GM19328 (cell line): ENCODE measurements at regions not wholly inside any gene's neighbourhood (a gene's known extent, or its start where the extent isn't known, plus 50 kb on each side); places are given as distances from the start of the nearest gene placed in this dataset.

ENCODE experiments used
- ATAC-seq: cut with Tn5 transposase; IDR thresholded peaks from one replicate; pipeline ENCODE4 v1.9.1; 2021; ENCODE audit warnings: mild to moderate bottlenecking, moderate library complexity; ENCODE audit not compliant: unreplicated experiment

DNA sequence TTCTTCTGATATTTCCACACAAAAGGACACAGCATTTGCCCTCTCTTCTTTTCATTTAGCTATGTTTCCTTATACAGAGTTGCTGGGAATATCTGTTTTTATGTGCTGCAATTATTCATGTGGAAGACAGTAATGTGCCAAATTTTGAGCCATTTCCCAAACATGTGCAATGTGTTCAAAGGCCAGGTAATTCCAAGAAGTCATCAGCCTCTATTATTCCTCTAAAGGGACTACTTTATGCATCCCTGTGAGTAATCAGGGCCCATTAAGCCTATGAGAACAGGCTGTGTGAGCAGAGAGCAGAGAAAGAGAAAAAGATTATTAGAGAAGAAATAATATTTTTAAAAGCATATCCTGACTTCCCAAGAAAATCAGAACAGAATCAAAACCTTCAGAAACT lies 107.6 kb upstream of the OSR1 start:
- no peak for ATAC-seq

DNA sequence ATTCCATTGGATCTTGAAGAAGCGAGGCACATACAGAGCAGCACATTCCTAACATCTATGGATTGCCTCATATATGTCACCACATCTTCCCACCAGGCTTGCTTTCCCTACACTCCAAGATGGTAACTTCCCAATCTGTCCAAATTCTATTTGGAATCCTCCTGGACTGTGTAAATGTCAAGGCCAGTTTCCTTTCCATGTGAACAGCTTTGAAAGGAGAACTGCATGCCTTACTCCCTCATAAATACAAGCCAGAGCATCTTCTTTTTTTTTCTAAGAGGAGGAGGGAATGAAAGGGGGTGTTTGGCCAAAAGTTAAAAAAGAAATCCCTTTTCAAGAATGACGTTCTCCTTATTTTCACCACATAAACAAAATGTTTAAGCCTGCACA lies 103.8 kb upstream of the OSR1 start:
- ATAC-seq = no peak

DNA sequence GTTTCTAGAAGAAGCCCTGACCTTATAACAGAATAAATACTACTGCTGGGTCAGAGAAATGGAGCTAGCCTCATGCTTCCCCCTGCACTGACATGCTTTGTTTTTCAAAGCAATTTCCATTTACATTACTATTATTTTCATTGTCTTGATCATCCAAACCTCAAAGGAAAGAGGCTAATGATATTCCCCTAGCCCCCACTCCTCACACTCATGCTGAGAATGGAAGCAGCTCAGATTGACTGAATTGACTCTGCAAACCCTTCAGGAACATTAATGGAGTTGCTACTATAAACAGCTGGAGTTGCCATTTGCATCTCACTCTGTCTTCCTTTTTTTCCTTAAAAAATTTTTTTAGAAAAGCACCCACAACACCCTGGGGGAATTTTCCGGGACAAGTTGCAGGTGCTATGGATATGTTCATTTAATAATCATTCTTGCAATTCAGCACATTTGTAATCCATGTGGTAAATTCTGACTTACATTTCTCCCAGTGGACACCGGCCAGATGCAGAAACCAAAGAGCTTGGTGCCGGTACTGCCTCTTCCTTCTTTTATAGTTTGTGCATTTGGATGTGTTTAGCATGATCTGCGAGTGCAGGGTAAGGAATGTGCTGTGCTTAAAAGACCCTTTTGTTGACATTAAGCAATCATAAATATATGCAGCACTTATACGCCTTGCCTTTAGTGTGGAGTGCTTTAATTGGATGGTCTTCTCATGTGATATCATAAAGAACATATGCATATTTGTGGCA lies 103.3 kb upstream of the OSR1 start:
- no peak for ATAC-seq

DNA sequence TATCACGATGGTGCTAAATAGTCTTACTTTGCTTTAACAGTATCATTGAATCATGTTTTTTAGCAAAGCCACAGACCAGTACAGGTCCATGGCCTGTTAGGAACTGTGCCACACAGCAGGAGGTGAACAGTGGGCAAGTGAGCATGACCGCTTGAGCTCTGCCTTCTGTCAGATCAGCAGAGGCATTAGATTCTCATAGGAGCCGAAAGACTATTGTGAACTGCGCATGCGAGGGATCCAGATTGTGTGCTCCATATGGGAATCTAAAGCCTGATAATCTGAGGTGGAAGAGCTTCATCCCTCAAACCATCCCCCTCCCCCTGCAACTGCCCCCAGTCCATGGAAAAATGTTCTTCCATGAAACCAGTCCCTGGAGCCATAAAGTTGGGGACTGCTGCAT lies 102.3 kb upstream of the OSR1 start:
- ATAC-seq = no peak

DNA sequence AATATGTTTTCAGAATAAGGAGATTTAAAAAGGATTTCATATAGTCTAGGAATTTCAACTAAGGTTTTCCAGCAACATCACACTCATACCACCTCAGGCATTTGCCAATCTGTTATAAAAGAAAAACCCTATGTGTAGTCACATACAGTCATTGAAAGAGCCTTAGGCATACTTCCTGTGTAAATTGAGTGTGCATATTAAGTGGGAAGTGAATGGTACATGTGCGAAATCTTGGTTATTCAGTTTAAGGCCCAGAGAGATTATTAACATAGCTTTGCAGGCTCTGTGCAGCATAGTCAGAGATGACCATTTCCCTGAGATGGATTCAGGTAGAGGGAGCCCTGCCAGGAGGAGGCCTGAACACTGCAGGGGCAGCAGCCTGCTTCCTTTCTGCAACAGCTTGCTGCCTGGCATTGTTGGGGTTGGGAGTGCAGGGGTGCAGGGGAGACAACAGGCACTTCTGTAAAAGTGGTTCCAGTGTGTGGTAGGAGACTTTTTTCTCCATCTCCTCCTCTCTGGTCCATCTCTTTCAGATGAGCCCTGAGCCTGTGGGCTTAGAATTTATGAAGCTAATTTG lies 100.1 kb upstream of the OSR1 start:
- no peak for ATAC-seq

DNA sequence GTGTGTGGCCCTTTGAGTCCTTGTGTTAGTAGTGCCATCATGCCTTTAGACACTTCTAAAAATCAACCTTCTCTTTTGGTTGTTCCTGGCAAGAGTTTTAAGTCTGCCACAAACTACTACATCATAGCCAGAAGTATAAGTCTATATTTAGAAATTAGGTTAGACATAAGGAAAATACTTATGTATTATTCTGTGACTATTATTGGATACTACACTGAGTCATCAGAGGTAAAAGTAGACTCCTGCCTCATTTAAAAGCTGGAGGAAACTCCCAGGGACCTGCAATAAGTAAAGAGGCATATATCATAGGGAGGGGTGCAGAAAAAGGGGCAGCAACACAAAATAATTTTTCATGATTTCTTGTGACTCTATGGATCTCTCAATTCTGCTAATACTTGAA lies 99.4 kb upstream of the OSR1 start:
- no peak for ATAC-seq

DNA sequence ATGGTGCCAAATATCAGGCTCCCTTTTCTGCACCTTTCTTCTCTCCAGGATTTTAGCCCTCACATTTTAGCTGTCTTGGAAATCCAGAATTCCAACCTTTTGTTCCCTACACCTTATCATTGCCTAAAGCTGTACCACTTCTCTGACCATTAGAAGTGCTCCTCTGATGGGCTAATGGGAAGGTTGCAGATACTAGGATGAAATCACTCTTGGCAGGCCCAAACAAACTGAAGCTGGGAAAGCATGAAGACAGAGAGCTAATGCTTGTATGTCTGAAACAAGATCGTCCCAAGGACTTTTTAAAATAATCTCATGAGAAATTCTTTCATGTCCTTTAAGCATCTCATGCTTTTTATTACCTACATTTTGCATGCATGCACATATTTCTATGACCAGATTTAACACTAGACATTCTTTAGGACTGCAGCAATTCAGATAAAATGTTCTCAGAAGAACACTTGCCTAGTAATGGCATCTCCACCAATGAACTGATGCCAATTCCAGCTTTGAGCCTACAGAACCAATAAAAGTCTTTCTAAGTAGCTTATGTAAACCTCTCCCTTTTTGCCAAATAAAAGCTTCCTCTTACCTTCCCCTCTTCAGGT lies 98.4 kb upstream of the OSR1 start:
- ATAC-seq = no peak

DNA sequence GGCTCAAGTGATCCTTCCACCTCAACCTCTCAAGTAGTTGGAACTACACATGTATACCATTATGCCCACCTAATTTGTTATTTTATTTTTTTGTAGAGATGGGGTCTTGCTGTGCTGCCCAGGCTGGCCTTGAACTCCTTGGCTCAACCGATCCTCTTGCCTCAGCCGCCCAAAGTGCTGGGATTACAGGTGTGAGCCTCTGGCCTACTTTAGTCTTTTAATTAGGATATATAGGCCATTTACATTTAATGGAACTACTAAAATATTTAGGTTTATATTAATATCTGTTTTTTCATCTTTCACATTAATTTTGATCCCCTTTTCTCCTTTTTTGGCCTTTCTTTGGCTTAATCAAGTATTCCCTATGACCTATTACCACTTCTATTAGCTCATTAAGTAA lies 95.7 kb upstream of the OSR1 start:
- no peak for ATAC-seq

DNA sequence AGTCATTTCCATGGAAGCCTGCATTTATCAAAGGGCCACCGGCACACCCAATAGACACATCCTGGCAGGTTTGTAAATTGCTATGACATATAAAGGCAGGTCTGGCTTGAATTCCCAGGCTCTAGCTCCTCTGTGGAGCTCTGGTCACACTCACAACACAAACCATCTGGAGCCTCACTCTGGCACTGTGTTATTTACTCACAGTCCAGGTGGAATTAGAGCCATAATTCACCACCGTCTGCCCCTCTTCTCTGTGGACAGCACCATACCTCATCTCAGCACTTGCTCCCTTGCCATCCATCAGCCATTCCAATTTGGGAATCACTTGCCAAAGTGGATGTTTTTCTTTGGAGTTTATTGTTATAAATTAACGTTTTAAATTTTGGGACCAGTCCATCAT lies 84.3 kb upstream of the OSR1 start:
- ATAC-seq = no peak

DNA sequence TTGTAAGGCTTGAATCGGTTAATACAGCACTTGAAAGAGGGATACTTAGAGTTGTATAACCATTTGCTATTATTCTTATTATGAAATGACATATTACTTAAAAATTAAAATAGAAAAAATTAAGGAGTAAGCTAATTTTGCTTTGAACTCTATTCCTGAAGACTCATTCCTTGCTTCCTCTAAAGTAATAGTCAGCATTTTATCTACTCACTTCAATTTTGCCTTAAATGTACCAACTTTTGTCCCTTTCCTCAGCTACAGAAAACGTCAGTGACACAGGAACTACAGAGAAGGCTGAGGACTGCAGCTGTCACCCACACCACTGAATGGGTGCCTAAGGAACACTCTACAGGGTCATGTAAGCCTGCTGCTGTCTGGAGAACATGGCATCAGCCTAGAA lies 80.7 kb upstream of the OSR1 start:
- ATAC-seq = no peak

DNA sequence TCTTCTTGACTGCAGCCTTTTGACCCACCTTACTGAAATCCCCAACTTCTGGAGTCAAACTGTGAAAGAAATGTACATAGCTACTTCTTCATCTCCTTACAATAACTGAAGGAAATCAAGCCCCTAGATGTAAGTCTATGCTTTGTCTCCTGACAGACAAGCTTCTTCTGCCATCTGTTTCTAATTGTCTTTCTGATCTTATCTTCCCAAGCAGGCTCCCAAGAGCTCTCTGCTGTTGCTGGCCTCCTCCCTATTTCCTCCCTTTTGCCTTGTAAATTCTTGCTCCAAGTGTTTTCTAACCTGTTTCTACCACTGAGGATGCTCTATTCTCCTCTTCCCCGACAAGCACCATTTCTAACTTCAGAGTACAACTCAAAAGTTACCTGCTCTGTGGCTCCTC lies 77.4 kb upstream of the OSR1 start:
- no peak for ATAC-seq

DNA sequence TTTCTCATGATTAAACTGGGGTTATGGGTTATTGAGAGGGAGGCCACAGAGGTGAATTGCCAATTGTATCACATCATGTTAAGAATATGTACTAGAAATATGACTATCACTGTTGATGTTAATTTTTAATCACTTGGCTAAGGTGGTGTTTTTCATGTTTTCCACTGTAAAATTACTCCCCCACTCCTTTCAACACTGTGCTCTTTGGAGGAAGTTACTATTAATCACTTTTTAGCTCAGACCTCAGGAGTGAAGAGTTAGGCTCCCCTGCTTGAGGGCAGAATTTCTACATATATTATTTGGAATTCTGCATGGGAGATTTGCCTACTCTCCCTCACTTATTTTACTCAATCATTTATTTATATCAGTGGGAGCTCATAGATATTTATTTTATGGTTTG lies 76.0 kb upstream of the OSR1 start:
- no peak for ATAC-seq

DNA sequence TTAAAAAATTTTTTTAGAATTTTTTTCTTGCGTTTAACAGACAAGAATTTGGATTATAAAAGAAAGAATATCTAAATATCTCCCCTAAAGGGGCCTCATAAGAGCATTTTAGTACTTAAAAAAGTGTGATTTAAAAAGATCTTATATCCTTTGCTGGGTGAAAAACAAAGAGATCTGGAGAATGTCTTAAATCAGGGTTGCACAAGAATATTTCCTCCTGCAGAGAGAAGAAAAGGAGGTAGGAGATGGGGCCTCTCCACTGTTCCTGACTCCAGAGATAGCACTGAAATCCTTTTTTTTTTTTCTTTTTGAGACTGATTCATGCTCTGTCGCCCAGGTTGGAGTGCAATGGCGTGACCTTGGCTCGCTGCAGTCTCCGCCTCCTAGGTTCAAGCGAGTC lies 68.5 kb upstream of the OSR1 start:
- ATAC-seq = no peak

DNA sequence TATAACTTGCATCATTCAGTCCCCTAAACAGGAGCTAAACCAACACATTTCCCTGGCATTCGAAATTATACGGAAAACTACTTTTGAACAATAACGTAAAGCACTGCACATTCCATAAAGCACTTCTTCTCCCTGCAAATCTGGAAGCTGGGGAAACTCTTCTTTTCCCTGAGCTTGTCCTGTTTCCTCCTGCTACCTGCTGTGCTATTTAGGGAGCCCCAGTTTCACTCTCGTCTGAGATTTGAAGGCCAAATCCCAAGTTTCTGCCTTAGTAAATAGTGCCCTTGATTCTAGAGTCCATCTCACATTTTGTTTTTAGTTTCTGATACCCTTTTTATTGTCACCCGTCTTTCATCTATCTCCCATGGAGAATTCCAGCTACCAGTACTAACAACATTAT lies 67.7 kb upstream of the OSR1 start:
- ATAC-seq = no peak

DNA sequence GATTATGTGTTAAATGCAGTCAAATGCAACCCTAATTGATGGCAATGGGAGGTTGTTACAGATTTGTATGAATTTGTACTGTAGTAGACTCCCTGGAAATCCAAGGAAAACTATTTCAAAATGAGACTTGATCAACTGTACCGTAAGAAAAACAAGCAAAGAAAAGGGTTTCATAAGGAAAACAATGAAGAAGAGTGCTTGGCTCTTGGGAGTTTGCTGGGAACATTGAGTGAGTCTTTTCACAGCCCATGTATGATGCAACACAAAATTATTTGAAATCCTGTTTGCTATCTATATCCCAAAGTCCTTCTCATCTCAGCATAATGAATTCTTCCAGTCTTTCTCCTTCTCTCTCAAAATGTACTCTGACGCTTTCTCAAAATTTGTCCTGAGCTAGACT lies 67.0 kb upstream of the OSR1 start:
- ATAC-seq = no peak

DNA sequence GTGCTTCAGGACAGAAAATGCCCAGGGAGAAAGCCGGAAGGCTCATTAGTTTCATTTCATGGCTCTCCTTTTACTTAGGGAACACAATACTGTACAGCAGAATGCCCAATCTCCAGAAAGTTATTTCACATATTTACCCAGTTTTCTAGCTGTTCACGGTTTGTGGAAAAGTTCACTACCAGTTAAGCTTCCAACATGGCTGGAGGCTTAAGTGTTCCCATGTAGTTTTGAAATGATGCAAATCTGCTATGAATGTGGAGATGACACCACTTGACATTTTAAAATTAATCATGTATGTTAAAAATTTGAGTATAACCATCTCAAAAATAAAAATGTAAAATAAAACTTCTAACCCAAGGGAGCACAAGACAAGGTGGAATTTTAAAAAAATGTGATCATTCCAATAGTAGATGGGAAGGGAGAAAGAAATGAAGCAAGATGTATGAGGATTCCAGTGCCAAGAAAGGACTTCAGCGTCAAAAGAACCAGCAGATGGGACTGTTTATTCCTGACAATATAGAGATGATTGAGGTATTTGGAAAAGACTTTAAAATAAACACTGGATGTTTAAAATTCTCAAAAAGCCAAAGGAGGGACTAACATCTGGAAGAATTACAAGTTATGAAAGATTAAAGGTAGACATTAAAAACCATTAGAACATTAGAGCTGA lies 60.9 kb upstream of the OSR1 start:
- no peak for ATAC-seq

DNA sequence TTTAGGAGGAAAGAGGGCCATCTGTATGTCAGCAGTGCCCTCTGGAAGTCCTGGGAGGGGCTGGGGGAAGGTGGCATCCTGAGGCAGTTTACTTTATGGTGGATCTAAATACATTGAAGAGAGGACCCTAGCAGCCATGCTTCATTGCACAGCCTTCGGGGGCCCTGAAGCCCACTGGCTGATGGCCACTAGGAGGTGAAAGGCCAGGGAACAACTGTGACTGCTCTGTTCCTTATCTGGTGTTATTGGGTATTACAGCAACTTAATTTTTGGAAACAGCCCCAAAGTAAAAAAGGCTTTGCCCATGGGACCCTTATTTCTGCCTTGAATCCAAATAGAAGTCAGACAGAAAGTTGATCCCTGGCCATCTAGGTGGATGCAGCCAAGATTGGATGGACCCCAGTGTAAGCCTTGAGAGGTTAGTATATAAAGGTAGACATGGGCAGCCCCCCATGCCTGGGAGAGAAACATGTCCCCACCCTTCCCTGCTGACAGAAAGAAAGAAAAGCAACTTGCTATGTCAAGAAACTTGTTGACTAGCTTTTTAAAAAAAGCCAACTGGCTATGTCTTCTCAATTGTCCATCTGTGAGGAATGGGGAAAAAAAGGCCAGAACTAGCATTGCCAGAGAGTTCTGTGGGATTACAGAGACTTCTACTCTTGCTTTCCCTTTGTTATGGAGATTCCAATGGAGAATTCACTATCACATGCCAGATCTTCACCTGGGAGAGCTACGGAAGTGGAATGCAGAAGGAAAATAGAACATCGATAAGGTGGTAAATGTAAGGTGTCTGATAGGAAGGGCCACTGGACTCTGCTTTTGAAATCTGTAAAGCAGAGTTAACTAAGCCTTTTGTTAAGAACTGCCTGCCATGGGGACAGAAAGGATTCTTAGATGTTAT lies 58.6 kb upstream of the OSR1 start:
- no peak for ATAC-seq

DNA sequence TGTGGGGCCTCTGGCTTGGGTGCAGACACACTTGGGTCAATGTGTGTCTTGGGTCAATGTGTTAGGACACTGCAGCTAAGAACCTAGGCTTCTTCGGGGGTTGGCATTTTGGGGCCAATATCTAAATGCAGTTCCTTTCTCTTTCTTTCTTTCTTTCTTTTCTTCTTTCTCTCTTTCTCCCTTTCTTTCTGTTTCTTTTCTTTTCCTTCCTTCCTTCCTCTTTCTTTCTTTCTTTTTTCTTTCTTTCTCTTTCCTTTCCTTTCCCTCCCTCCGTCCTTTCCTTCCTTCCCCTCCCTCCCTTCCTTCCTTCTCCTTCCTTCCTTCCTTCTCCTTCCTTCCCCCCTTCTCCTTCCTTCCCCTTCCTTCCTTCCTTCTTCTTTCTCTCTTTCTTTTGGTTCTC lies 57.7 kb upstream of the OSR1 start:
- ATAC-seq = no peak

DNA sequence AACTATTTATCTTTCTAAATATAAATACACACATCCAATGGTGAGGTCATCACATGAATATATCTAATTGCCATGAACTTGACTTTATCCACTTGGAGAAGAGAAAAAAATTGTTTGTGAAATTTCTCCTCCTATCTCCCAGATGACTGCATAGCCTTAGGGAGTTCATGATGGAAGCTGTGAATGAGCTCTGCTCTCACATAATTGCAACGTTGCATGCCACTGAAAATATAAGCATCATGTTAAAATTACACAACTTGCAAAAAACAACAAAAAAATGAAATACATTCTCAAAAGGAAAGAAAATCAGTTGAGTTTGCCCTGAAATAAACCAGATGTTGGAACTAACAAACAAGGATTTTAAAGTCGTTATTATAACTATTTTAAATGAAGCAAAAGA lies 50.6 kb upstream of the OSR1 start:
- no peak for ATAC-seq

DNA sequence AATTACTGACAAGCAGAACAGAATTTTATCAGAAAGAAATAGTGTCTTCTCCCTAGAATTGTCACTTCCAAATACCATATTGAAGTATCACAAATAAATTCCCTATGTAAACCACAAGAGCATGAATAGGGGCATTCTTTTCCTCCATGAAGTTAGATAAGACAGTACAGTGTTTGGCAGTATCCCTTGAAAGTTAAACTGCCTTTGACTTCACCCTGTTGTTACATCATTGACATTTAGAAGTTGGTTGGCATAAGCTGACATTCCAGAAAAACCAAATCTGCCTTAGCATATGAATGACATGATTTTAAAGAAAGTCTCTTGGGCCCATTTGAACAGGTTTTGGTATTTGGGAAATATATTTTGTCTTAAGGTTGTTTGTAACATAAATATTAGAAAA lies 50.2 kb upstream of the OSR1 start:
- no peak for ATAC-seq
